ENCODE measurements at regions not wholly inside any gene's neighbourhood (a gene's known extent, or its start where the extent isn't known, plus 50 kb on each side); places are given as distances from the start of the nearest gene placed in this dataset.

DNA sequence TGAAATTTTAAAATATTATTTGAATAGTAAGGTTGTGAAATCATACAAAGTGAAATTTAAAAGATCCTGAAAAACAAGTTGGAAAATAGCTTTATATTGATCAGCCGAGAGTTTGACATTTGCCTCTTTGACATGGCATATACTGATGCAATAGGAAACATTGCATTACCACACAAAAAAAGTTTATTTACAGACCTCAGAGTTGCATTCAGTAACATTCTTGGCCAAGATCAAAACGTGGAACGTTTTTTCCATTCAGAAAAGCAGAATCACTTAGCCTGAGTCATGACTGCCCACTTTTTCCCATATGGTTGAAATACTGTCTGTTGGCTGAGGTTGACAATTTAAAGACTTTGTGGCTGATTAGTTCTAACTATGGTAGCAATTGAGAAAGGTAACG is 55.1 kb upstream of the BACH2 start:
- peak overlapping the region; percentile 67 for H3K4me2 ChIP-seq (replicated peaks; ENCODE audit: low read depth, low read length, poor library complexity, severe bottlenecking)
- no peaks in the 10 kb centered on the region for H3K9me3 ChIP-seq (ENCODE audit: control extremely low read depth in 1 of 3, control insufficient read depth in 2 of 3, insufficient read depth in 1 of 3, low read length in 2 of 3)
- H3K27ac ChIP-seq (ENCODE audit: low read length in 2 of 2), result peak overlapping the region; percentile 83 to 95
- no peaks in the 10 kb centered on the region for H3K36me3 ChIP-seq (replicated peaks in 1 of 2; ENCODE audit: control extremely low read depth in 1 of 2, control insufficient read depth in 1 of 2, extremely low read depth in 1 of 2, insufficient read depth in 2 of 2, low read length in 1 of 2)
- no peak for ATAC-seq (ENCODE audit: low read depth)
- H3K27me3 ChIP-seq (replicated peaks in 1 of 4; ENCODE audit: control extremely low read depth in 1 of 4, control insufficient read depth in 3 of 4, insufficient read depth in 4 of 4, low read length in 3 of 4), result no peaks in the 10 kb centered on the region
- H3K9ac ChIP-seq (ENCODE audit: low read length), result no peak overlapping the region
- no peak for DNase-seq
- H2AFZ ChIP-seq (ENCODE audit: insufficient read depth, low read depth, low read length, poor library complexity, severe bottlenecking), result no peak overlapping the region
- Mint-ChIP-seq H3K4me3 (no peak overlapping the region), H3K9me3 (ENCODE audit: insufficient read depth) (peaks cover 2% of the 10 kb centered on the region), H3K27ac (peak overlapping the region; percentile 17), H3K4me1 (peaks cover 40% of the 10 kb centered on the region), H3K27me3 (no peaks in the 10 kb centered on the region)
- ChIA-PET CTCF (interaction anchor here (0.9 to 1.6 kb wide), 4 partner anchors 24 to 56 kb away, joined by 3 to 5 read pairs (median 4); no protein-coding TSS in a partner anchor), POLR2A (interaction anchor here (1.2 to 1.5 kb wide), 2 partner anchors 11 to 24 kb away, joined by 3 to 4 read pairs; no protein-coding TSS in a partner anchor)
- H3K4me1 ChIP-seq (ENCODE audit: control insufficient read depth in 2 of 2, insufficient read depth in 2 of 2, low read length in 2 of 2), result peaks cover 27 to 30% of the 10 kb centered on the region in 2 donors
- TF ChIP-seq EZH2 (IDR thresholded peaks at IDR 0.05; ENCODE audit: borderline replicate concordance, insufficient read depth, low read depth, low read length, poor library complexity, severe bottlenecking), result no peak
- TF ChIP-seq, protein P1, sequence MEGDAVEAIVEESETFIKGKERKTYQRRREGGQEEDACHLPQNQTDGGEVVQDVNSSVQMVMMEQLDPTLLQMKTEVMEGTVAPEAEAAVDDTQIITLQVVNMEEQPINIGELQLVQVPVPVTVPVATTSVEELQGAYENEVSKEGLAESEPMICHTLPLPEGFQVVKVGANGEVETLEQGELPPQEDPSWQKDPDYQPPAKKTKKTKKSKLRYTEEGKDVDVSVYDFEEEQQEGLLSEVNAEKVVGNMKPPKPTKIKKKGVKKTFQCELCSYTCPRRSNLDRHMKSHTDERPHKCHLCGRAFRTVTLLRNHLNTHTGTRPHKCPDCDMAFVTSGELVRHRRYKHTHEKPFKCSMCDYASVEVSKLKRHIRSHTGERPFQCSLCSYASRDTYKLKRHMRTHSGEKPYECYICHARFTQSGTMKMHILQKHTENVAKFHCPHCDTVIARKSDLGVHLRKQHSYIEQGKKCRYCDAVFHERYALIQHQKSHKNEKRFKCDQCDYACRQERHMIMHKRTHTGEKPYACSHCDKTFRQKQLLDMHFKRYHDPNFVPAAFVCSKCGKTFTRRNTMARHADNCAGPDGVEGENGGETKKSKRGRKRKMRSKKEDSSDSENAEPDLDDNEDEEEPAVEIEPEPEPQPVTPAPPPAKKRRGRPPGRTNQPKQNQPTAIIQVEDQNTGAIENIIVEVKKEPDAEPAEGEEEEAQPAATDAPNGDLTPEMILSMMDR (IDR thresholded peaks at IDR 0.05), result no peak
- no peak overlapping the region for H3K4me3 ChIP-seq (ENCODE audit: control extremely low read depth in 1 of 5, extremely low read depth in 1 of 5, insufficient read depth in 1 of 5, low read depth in 2 of 5, low read length in 4 of 5)
- H4K20me1 ChIP-seq (ENCODE audit: control insufficient read depth, insufficient read depth, low read length, poor library complexity, severe bottlenecking), result no peaks in the 10 kb centered on the region
- intact Hi-C loops (cut with micrococcal nuclease), result no loop called here
- peaks cover 8% of the 10 kb centered on the region for H3K79me2 ChIP-seq (ENCODE audit: control insufficient read depth, insufficient read depth, low read length)
- WGBS (ENCODE audit: insufficient coverage), result 100% methylated on average over 1 of the region's 4 CpGs

DNA sequence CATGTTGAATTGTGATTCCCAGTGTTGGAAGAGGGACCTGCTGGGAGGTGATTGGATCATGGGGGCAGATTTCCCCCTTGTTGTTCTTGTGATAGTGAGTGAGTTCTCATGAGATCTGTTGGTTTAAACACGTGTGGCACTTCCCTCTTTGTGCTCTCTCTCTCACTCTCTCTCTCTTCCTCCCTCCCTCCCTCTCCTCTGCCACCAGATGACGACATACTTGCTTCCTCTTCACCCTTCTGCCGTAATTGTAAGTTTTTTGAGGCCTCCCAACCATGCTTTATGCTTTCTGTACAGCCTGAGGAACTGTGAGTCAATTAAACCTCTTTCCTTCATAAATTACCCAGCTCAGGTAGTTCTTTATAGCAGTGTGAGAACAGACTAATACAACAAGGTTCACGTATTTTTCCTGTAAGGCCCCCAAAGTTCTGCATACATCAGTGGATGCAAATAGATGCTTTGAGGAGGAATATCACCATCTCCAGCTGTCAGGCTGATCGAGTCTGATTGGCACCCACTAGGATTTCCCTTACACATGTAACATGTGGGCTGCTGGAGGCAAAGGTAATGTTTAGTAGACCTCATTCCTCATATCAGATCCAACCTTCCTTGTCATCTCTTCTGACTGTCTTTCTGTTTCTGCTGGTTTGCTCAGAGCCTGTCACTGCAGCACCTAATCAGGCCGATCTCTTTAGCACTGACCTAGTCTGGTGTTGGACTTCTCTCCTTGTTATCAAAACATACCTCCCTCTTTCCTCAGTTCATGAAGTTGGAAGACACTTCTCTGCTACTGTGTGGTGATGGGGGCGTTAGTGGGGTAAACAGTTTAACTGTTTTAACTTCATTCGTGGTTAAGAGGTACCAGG is 54.3 kb upstream of the BACH2 start:
- Mint-ChIP-seq H3K27me3 (no peaks in the 10 kb centered on the region), H3K27ac (peak overlapping the region; percentile 86), H3K4me3 (peak overlapping the region; percentile 54), H3K9me3 (ENCODE audit: insufficient read depth) (peaks cover 2% of the 10 kb centered on the region), H3K4me1 (peaks cover 36% of the 10 kb centered on the region)
- peak; percentile 96 for ATAC-seq (ENCODE audit: low read depth)
- Histone ChIP-seq H3K79me2 (ENCODE audit: control insufficient read depth, insufficient read depth, low read length) (peaks cover 8% of the 10 kb centered on the region), H3K9ac (ENCODE audit: low read length) (peak overlapping the region; percentile 54), H2AFZ (ENCODE audit: insufficient read depth, low read depth, low read length, poor library complexity, severe bottlenecking) (peak overlapping the region; percentile 83), H4K20me1 (ENCODE audit: control insufficient read depth, insufficient read depth, low read length, poor library complexity, severe bottlenecking) (no peaks in the 10 kb centered on the region), H3K27ac (ENCODE audit: low read length in 2 of 2) (peak overlapping the region; percentile 83 to 95), H3K4me1 (ENCODE audit: control insufficient read depth in 2 of 2, insufficient read depth in 2 of 2, low read length in 2 of 2) (peaks cover 27% of the 10 kb centered on the region in 2 donors), H3K27me3 (replicated peaks in 1 of 4; ENCODE audit: control extremely low read depth in 1 of 4, control insufficient read depth in 3 of 4, insufficient read depth in 4 of 4, low read length in 3 of 4) (no peaks in the 10 kb centered on the region), H3K4me3 (ENCODE audit: control extremely low read depth in 1 of 5, extremely low read depth in 1 of 5, insufficient read depth in 1 of 5, low read depth in 2 of 5, low read length in 4 of 5) (peak overlapping the region in 2 of 5 experiments; percentile 5 to 38), H3K36me3 (replicated peaks in 1 of 2; ENCODE audit: control extremely low read depth in 1 of 2, control insufficient read depth in 1 of 2, extremely low read depth in 1 of 2, insufficient read depth in 2 of 2, low read length in 1 of 2) (no peaks in the 10 kb centered on the region), H3K4me2 (replicated peaks; ENCODE audit: low read depth, low read length, poor library complexity, severe bottlenecking) (peak overlapping the region; percentile 67), H3K9me3 (ENCODE audit: control extremely low read depth in 1 of 3, control insufficient read depth in 2 of 3, insufficient read depth in 1 of 3, low read length in 2 of 3) (no peaks in the 10 kb centered on the region)
- ChIA-PET CTCF (interaction anchor here (1.0 to 1.9 kb wide), 5 partner anchors 25 to 55 kb away, joined by 3 to 7 read pairs (median 4); no protein-coding TSS in a partner anchor), POLR2A (interaction anchor here (1.0 to 1.5 kb wide), 3 partner anchors 11 to 32 kb away, joined by 3 to 4 read pairs (median 3); no protein-coding TSS in a partner anchor)
- peak; percentile 92 for DNase-seq
- TF ChIP-seq, protein P1 (IDR thresholded peaks at IDR 0.05), result no peak
- no peak for TF ChIP-seq EZH2 (IDR thresholded peaks at IDR 0.05; ENCODE audit: borderline replicate concordance, insufficient read depth, low read depth, low read length, poor library complexity, severe bottlenecking)
- WGBS (ENCODE audit: insufficient coverage), result no CpG with 5 or more reads among the region's 8 CpGs
- intact Hi-C loops (cut with micrococcal nuclease), result loop anchor here (1.0 kb wide), 4 partner anchors 24 to 55 kb away; partner anchors contain the start of gene BACH2

Data from B cell (primary cell).